H1 (cell line): ENCODE measurements at regions not wholly inside any gene's neighbourhood (a gene's known extent, or its start where the extent isn't known, plus 50 kb on each side); places are given as distances from the start of the nearest gene placed in this dataset.

ENCODE experiments used
- CHD1 ChIP-seq: IDR thresholded peaks from 2 replicates; pipeline ENCODE4 v1.6.1; 2012; ENCODE audit warnings: low read depth, low read length, improper control_type of control experiment
- KDM1A ChIP-seq: fragments of 200-600, 300-600 bp; sonication (generic); IDR thresholded peaks from 2 replicates; pipeline ENCODE4 v1.7.1; 2016; ENCODE audit warnings: mild to moderate bottlenecking, low read length, borderline replicate concordance
- MAFK ChIP-seq: IDR thresholded peaks from 2 replicates; pipeline ENCODE4 v1.6.1; 2012; ENCODE audit warnings: low read depth, mild to moderate bottlenecking, improper control_type of control experiment, low read length
- POLR2AphosphoS5 ChIP-seq: IDR thresholded peaks from 2 replicates; pipeline ENCODE4 v1.6.1; 2011; ENCODE audit warnings: low read depth, low read length
- RFX5 ChIP-seq: IDR thresholded peaks from 2 replicates; pipeline ENCODE4 v1.6.1; 2011; ENCODE audit warnings: low read depth, low read length, improper control_type of control experiment, borderline replicate concordance
- SIX5 ChIP-seq: IDR thresholded peaks from 2 replicates; pipeline ENCODE4 v1.6.1; 2011; ENCODE audit warnings: mild to moderate bottlenecking, low read depth, low read length
- SUZ12 ChIP-seq: fragments of 200-600 bp; sonication (generic); IDR thresholded peaks from 2 replicates; pipeline ENCODE4 v1.6.1; 2012; ENCODE audit warnings: mild to moderate bottlenecking, inconsistent platforms, low read length, moderate library complexity, mixed read lengths

GRCh38 chr6:164321297-164321696 lies 906.8 kb downstream of the QKI start:
- no peak for TF ChIP-seq SUZ12
- no peak for TF ChIP-seq MAFK
- TF ChIP-seq KDM1A: no peak
- no peak for TF ChIP-seq CHD1
- TF ChIP-seq POLR2AphosphoS5: no peak
- no peak for TF ChIP-seq SIX5
- no peak for TF ChIP-seq RFX5
